HFF-Myc (cell line): ENCODE measurements at regions not wholly inside any gene's neighbourhood (a gene's known extent, or its start where the extent isn't known, plus 50 kb on each side); places are given as distances from the start of the nearest gene placed in this dataset.

Experiments
- DNase-seq: peaks from one replicate; pipeline ENCODE4 v3.0.0-alpha.2; 2011; ENCODE audit warnings: low read depth; ENCODE audit errors: extremely low read depth
- H3K4me3 ChIP-seq: replicated peaks from 2 replicates; pipeline ENCODE4 v1.5.1; 2011; ENCODE audit warnings: low read depth, mild to moderate bottlenecking, control low read depth, low read length
- CTCF ChIP-seq: IDR thresholded peaks from 2 replicates; pipeline ENCODE4 v1.5.1; 2012; ENCODE audit warnings: mild to moderate bottlenecking, low read depth, low read length, control low read depth; ENCODE audit errors: missing control alignments

- TF ChIP-seq CTCF, result no peak
- H3K4me3 ChIP-seq, result no peak overlapping the region
- DNase-seq, result no peak
These were observed 1894.5 kb upstream of the PIK3C3 start for GRCh38 chr18:40060562-40060961.

DNA sequence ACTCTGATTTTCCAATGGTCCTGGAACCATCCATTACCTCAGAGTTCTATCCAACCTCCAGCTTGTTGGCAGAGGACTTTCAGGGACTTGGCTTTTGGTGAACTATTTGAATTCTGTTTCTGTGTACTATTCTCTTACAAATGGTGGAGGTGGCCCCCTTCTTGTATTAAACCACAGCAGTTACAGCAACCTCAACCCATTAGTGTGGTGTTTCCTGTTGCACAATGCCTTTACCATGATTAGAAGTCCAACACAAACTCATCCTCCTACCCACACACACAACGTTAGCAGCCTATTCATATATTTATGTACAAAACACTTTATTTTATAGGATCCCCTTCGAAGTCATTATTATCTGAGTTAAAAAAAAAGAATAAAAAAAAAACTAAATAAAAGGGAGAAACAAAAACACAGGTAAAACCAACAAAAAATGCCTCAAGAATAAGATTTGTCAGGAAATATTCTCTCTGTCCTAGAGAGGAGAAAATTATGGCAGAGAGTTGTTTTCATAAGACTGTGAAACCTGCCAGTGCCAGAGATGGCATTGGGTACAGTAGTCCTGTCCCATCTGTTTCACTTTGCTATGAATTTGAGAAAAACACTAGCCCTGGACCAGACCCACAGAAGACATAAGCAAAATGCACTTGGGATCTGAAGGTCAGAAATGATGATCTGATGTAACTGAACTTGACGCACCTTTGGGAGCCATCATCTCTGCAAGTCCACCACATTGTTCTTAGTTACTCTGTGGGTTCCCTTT lies 1896.0 kb upstream of the PIK3C3 start:
- no peak overlapping the region for H3K4me3 ChIP-seq
- TF ChIP-seq CTCF, result no peak
- no peak for DNase-seq

GRCh38 chr18:40056079-40056692 lies 1898.8 kb upstream of the PIK3C3 start:
- no peak overlapping the region for H3K4me3 ChIP-seq
- DNase-seq, result no peak
- TF ChIP-seq CTCF, result no peak

DNA sequence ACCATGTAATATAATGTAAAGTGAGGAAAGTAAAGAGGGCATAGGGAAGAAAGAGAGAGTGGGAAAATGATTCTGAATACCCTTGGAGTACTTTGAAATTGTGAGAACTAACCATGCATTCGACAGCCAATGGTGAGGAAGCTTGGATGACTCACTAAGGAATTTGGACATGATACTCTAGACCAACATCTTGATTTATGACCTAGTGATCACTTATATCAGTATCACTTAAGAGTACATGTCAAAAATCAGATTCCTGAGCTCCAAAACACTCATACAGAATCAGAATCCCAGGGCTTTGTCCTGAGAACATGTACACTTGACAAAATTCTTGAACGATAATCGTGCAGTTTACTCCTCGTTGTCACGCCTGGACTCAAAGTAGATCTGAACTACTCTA lies 1899.8 kb upstream of the PIK3C3 start:
- no peak for TF ChIP-seq CTCF
- no peak for DNase-seq
- no peak overlapping the region for H3K4me3 ChIP-seq

DNA sequence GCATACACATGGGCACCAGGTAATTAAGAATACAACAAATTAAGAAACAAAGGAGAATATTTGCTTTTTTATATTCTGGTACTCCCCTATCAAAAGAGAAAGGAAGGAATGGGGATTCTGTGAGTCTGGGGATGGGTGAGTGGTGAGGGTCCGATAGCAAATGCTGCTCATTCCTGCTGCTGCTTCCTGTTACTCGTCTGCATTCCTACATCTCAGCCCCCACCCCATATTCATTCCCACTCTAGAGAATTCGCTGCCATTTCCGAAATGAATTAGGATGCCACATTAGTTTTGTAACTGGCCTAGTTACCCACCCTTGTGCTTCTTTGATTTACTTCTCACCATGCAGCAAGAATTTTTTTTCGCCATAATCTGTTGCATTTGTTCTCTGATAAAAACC lies 1905.3 kb upstream of the PIK3C3 start:
- H3K4me3 ChIP-seq, result no peak overlapping the region
- DNase-seq, result no peak
- TF ChIP-seq CTCF, result no peak

GRCh38 chr18:40048886-40049650 lies 1906.0 kb upstream of the PIK3C3 start:
- TF ChIP-seq CTCF, result no peak
- H3K4me3 ChIP-seq, result no peak overlapping the region
- no peak for DNase-seq
